ENCODE measurements at regions not wholly inside any gene's neighbourhood (a gene's known extent, or its start where the extent isn't known, plus 50 kb on each side); places are given as distances from the start of the nearest gene placed in this dataset.

GRCh38 chr6:98998103-98998502, 50.4 kb upstream of the FBXL4 start:
- no peak overlapping the region for H3K4me3 ChIP-seq (ENCODE audit: low read depth, low read length)
- no peak for DNase-seq (ENCODE audit: low read depth)
- TF ChIP-seq, protein P1, sequence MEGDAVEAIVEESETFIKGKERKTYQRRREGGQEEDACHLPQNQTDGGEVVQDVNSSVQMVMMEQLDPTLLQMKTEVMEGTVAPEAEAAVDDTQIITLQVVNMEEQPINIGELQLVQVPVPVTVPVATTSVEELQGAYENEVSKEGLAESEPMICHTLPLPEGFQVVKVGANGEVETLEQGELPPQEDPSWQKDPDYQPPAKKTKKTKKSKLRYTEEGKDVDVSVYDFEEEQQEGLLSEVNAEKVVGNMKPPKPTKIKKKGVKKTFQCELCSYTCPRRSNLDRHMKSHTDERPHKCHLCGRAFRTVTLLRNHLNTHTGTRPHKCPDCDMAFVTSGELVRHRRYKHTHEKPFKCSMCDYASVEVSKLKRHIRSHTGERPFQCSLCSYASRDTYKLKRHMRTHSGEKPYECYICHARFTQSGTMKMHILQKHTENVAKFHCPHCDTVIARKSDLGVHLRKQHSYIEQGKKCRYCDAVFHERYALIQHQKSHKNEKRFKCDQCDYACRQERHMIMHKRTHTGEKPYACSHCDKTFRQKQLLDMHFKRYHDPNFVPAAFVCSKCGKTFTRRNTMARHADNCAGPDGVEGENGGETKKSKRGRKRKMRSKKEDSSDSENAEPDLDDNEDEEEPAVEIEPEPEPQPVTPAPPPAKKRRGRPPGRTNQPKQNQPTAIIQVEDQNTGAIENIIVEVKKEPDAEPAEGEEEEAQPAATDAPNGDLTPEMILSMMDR (conservative IDR thresholded peaks at IDR 0.05; ENCODE audit: low read depth, low read length): no peak
